GM18519 (cell line): ENCODE measurements at regions not wholly inside any gene's neighbourhood (a gene's known extent, or its start where the extent isn't known, plus 50 kb on each side); places are given as distances from the start of the nearest gene placed in this dataset.

Experiments
- ATAC-seq: cut with Tn5 transposase; IDR thresholded peaks from one replicate; pipeline ENCODE4 v1.9.1; 2021; ENCODE audit warnings: mild to moderate bottlenecking, moderate library complexity; ENCODE audit not compliant: unreplicated experiment, low FRiP score

GRCh38 chr2:81853341-81853740 is 1548.8 kb upstream of the LRRTM1 start:
- no peak for ATAC-seq

GRCh38 chr2:81852651-81853050 is 1548.1 kb upstream of the LRRTM1 start:
- no peak for ATAC-seq

- ATAC-seq = no peak
Measured at GRCh38 chr2:81839780-81840179, 1535.2 kb upstream of the LRRTM1 start.

- ATAC-seq = no peak
Measured at GRCh38 chr2:81835321-81836000, 1530.9 kb upstream of the LRRTM1 start.

GRCh38 chr2:81786811-81787210 is 1482.3 kb upstream of the LRRTM1 start:
- no peak for ATAC-seq

GRCh38 chr2:81767187-81767912 is 1462.8 kb upstream of the LRRTM1 start:
- ATAC-seq = no peak

GRCh38 chr2:81747481-81748070 is 1443.0 kb upstream of the LRRTM1 start:
- ATAC-seq = no peak

- ATAC-seq = no peak
Measured at GRCh38 chr2:81739966-81740365, 1435.4 kb upstream of the LRRTM1 start.

- ATAC-seq = no peak
Measured at GRCh38 chr2:81734981-81735380, 1430.4 kb upstream of the LRRTM1 start.

GRCh38 chr2:81714817-81715216 is 1410.3 kb upstream of the LRRTM1 start:
- no peak for ATAC-seq

- no peak for ATAC-seq
Measured at GRCh38 chr2:81706856-81707255, 1402.3 kb upstream of the LRRTM1 start.

- no peak for ATAC-seq
Measured at GRCh38 chr2:81703831-81704230, 1399.3 kb upstream of the LRRTM1 start.

- no peak for ATAC-seq
Measured at GRCh38 chr2:81692566-81692965, 1388.0 kb upstream of the LRRTM1 start.

GRCh38 chr2:81675641-81676040 is 1371.1 kb upstream of the LRRTM1 start:
- no peak for ATAC-seq

- no peak for ATAC-seq
Measured at GRCh38 chr2:81672923-81673322, 1368.4 kb upstream of the LRRTM1 start.

GRCh38 chr2:81672516-81672915 is 1368.0 kb upstream of the LRRTM1 start:
- ATAC-seq = no peak

GRCh38 chr2:81670885-81671284 is 1366.3 kb upstream of the LRRTM1 start:
- no peak for ATAC-seq

GRCh38 chr2:81661081-81661480 is 1356.5 kb upstream of the LRRTM1 start:
- no peak for ATAC-seq

- ATAC-seq = no peak
Measured at GRCh38 chr2:81658227-81658626, 1353.7 kb upstream of the LRRTM1 start.

GRCh38 chr2:81650048-81650971 is 1345.8 kb upstream of the LRRTM1 start:
- ATAC-seq = no peak

GRCh38 chr2:81648806-81649205 is 1344.3 kb upstream of the LRRTM1 start:
- ATAC-seq = no peak
